ENCODE measurements at regions not wholly inside any gene's neighbourhood (a gene's known extent, or its start where the extent isn't known, plus 50 kb on each side); places are given as distances from the start of the nearest gene placed in this dataset.

DNA sequence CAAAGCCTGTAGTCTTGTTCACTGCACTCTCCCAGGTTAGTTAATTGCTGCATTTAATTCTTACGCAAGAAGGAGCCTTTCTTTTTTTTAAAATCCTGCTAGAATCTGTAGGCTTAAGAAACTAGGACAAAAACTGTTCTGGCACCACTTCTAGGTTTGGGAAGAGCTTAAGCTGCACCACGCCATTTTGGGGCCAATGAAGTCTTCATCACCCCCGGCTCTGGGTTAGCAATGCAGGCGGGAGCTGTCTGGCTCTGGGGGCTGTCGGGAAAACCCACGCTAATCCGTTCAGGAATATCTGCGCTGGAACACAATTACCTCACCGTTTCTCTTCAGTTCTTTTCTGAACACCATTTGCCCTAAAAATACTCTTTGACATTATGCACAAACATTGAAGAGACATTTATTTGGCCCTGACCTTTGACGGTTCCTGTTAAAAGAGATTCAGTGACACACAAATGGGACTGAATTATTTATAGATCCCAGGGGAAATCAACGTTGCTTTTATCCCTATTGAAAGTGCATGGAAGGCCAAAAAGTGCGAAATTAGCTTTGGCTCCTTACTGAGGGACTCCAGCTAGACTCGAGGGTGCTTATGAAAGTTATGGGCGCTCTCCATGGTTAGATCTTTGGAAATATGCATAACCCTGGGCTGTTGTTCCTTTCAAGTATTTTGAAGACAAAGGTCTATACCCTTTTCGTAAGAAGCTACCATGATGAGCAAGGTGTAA, 249.2 kb downstream of the HAPSTR1 start:
- TF ChIP-seq, protein P1, sequence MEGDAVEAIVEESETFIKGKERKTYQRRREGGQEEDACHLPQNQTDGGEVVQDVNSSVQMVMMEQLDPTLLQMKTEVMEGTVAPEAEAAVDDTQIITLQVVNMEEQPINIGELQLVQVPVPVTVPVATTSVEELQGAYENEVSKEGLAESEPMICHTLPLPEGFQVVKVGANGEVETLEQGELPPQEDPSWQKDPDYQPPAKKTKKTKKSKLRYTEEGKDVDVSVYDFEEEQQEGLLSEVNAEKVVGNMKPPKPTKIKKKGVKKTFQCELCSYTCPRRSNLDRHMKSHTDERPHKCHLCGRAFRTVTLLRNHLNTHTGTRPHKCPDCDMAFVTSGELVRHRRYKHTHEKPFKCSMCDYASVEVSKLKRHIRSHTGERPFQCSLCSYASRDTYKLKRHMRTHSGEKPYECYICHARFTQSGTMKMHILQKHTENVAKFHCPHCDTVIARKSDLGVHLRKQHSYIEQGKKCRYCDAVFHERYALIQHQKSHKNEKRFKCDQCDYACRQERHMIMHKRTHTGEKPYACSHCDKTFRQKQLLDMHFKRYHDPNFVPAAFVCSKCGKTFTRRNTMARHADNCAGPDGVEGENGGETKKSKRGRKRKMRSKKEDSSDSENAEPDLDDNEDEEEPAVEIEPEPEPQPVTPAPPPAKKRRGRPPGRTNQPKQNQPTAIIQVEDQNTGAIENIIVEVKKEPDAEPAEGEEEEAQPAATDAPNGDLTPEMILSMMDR (IDR thresholded peaks at IDR 0.05): no peak
- TF ChIP-seq EP300 (IDR thresholded peaks at IDR 0.05): peak; percentile 24
- TF ChIP-seq POLR2A (IDR thresholded peaks at IDR 0.05; ENCODE audit: low read depth): no peak
- peak; percentile 57 for DNase-seq (ENCODE audit: extremely low spot score)
- Histone ChIP-seq H3K27ac (replicated peaks in 1 of 4) (peak overlapping the region in 1 of 4 donors; percentile 17), H3K9me3 (no peaks in the 10 kb centered on the region), H3K4me1 (peaks cover 13 to 56% (median 42%) of the 10 kb centered on the region in 4 donors), H3K4me3 (no peak overlapping the region), H3K27me3 (no peaks in the 10 kb centered on the region), H3K36me3 (no peaks in the 10 kb centered on the region)
- 54% methylated on average over 15 of the region's 15 CpGs for WGBS
- intact Hi-C loops (cut with DNase I): no loop called here

DNA sequence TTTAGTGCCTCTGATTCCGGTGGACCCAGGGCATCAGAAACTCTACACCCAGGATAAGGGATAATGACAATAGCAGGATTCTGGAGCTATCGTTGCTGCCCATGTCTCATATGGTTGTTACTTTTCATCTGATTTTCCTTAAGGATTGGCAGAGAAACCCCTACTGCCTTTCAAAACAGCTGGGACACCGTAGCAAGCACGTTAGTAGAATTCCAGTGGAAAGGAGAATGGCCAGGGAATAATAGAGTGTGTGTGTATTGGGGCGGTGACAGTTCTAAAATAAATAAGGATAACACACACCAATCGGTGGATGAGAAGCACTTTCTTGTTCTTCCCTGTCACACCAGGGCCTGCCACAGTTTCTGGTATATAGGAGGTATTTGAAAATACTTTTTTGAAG, 251.8 kb downstream of the HAPSTR1 start:
- Histone ChIP-seq H3K27me3 (no peaks in the 10 kb centered on the region), H3K4me3 (no peak overlapping the region), H3K27ac (replicated peaks in 1 of 4) (peak overlapping the region in 3 of 4 donors; percentile 6 to 43 (median 34)), H3K9me3 (peaks cover 0 to 2% (median 0%) of the 10 kb centered on the region in 4 donors), H3K36me3 (no peaks in the 10 kb centered on the region), H3K4me1 (peaks cover 13 to 50% (median 38%) of the 10 kb centered on the region in 4 donors)
- intact Hi-C loops (cut with DNase I): no loop called here
- 23% methylated on average over 6 of the region's 6 CpGs for WGBS
- TF ChIP-seq EP300 (IDR thresholded peaks at IDR 0.05) (no peak), POLR2AphosphoS5 (IDR thresholded peaks at IDR 0.05) (no peak), POLR2A (IDR thresholded peaks at IDR 0.05; ENCODE audit: low read depth) (no peak)
- TF ChIP-seq, protein P1 (IDR thresholded peaks at IDR 0.05): no peak
- peak; percentile 31 for DNase-seq (ENCODE audit: extremely low spot score)

DNA sequence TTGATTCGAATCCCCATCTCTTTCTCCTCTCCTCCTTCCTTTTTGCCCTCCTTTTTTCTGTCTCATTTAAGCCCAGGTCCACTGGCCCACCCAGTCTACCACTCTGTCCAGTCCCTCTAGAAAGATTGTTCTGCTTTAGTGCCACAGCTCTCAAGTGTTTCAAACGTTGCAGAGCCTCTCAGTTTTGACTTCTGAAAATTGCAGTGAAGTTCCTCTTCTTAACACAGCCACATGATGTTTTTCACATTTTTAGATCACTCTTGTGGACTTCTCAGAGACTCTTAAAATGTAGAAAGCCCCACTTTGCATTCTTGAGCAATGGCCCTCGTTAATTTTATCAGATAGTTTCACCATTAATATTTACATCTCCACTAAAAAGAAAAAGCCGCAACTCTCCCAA, 253.1 kb downstream of the HAPSTR1 start:
- Histone ChIP-seq H3K4me1 (peaks cover 13 to 47% (median 36%) of the 10 kb centered on the region in 4 donors), H3K27ac (replicated peaks in 1 of 4) (no peak overlapping the region), H3K4me3 (no peak overlapping the region), H3K27me3 (no peaks in the 10 kb centered on the region), H3K36me3 (no peaks in the 10 kb centered on the region), H3K9me3 (peaks cover 0 to 9% (median 3%) of the 10 kb centered on the region in 4 donors)
- intact Hi-C loops (cut with DNase I): no loop called here
- TF ChIP-seq, protein P1 (IDR thresholded peaks at IDR 0.05): no peak
- TF ChIP-seq POLR2A (IDR thresholded peaks at IDR 0.05; ENCODE audit: low read depth) (no peak), EP300 (IDR thresholded peaks at IDR 0.05) (no peak), POLR2AphosphoS5 (IDR thresholded peaks at IDR 0.05) (no peak)
- 71% methylated on average over 4 of the region's 4 CpGs for WGBS
- no peak for DNase-seq (ENCODE audit: extremely low spot score)

DNA sequence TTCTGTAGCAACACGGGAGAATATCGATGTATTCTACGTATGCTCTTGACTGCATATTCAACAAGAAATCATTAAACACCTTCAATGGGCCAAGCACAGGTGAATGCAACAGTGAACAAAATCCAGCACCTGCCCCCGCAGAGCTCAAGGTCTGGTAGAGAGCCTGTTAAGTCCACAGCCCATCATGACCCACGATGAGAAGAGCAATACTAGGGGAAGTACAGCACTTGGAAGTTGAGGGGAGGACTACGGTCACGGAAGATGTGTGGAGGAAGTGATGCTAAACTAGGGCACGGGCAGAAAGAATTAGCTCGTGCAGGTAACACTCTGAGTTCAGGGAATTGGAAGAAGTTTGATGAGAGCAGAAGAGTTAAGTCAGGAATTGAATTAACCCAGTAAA, 253.6 kb downstream of the HAPSTR1 start:
- 75% methylated on average over 9 of the region's 9 CpGs for WGBS
- TF ChIP-seq POLR2A (IDR thresholded peaks at IDR 0.05; ENCODE audit: low read depth) (no peak), EP300 (IDR thresholded peaks at IDR 0.05) (no peak), POLR2AphosphoS5 (IDR thresholded peaks at IDR 0.05) (no peak)
- TF ChIP-seq, protein P1 (IDR thresholded peaks at IDR 0.05): no peak

More for the DNA sequence above, 253.6 kb downstream of the HAPSTR1 start:
- intact Hi-C loops (cut with DNase I): no loop called here
- no peak overlapping the region for H3K27ac ChIP-seq (replicated peaks in 1 of 4)
- peak; percentile 55 for DNase-seq (ENCODE audit: extremely low spot score)
- peaks cover 0 to 9% (median 3%) of the 10 kb centered on the region in 4 donors for H3K9me3 ChIP-seq
- H3K27me3 ChIP-seq: no peaks in the 10 kb centered on the region
- H3K4me1 ChIP-seq: peaks cover 13 to 45% (median 36%) of the 10 kb centered on the region in 4 donors
- no peak overlapping the region for H3K4me3 ChIP-seq
- H3K36me3 ChIP-seq: no peaks in the 10 kb centered on the region
